ENCODE measurements at regions not wholly inside any gene's neighbourhood (a gene's known extent, or its start where the extent isn't known, plus 50 kb on each side); places are given as distances from the start of the nearest gene placed in this dataset.
"Not testable (repeated sequence)": the region's sequence is repeated elsewhere in the genome, so short reads cannot be mapped to it uniquely, and the experiment has no call there.

GRCh38 chr5:63894690-63895089, 67.6 kb downstream of the HTR1A start:
- DNase-seq (ENCODE audit: low spot score) = no peak

DNA sequence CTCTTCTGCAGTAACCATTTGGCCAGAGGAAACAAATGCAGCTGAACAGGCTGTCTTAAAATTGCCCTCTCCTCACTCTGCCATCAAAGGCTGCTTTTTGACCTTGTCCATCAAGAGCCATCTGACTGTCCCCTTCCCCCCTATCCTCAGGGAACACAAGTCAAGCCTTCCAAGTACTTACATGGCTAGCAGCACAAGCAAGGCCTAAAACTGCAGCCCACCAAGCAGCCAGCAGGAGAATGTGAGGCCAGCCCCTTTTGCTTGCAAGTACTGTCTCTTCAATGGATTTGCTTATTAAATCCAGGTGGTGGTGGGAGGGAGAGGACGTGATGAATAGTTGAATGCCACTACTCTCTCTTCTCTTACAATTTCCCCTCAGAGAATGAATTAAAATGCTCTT, 83.5 kb downstream of the HTR1A start:
- DNase-seq (ENCODE audit: low spot score) = no peak

- DNase-seq (ENCODE audit: low spot score) = no peak
These were observed 84.3 kb downstream of the HTR1A start for GRCh38 chr5:63877961-63878360.

DNA sequence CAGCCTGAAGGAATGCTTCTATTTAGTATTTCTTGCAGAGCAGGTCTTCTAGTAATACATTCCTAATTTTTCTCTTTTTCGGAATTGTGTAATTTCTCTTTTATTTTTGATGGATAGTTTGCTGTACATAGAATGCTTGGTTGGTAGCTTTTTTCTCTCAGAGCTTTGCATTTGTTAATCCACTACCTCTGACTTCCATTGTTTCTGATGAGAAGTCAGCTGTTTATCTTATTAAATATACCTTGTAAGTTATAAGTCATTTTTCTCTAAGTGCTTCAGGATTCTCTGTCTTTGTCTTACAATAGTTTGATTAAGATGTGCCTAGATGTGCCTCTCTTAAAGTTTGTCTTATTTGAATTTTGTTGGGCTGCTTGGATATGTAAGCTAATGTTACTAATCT, 101.9 kb downstream of the HTR1A start:
- no peak for DNase-seq (ENCODE audit: low spot score)

DNA sequence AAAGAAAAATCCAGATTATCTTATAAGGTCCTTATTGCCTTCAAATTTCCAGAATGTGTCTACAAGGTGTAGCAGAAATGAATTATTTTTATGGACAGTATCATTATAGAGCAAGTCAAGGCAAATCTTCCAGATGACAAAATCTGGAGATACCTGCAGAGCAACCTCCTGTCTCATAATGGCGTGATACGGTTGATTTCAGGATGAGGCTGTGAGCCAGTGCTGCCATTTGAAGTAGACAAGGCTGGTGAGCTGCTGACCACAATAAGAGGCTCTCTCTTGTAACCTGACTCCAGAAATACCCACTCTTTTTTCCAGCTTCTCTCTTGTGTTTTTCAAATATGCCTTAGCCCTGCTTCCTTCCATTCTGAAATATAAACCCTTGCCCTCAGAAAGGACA, 108.2 kb downstream of the HTR1A start:
- no peak for DNase-seq (ENCODE audit: low spot score)

DNA sequence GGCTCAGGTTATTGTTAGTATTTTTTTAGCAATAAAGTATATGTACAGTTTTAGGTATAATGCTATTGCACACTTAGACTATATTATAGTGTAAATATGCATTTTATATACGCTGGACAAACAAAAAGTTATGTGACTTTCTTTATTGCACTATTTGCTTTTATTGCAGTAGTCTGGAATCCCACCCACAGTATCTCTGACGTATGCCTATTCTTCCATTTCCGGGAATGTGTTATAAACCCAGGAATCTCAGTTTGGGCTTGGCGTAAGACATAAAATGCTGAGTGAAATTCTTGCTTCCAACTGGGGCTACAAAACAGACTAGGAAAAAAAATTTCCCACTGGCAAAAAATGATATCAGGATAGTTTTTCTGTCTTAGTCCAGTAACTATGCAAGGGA, 119.1 kb downstream of the HTR1A start:
- no peak for DNase-seq (ENCODE audit: low spot score)

- DNase-seq (ENCODE audit: low spot score) = no peak
These were observed 124.8 kb downstream of the HTR1A start for GRCh38 chr5:63837437-63837836.

- DNase-seq (ENCODE audit: low spot score) = no peak
These were observed 130.9 kb downstream of the HTR1A start for GRCh38 chr5:63831381-63831780.

GRCh38 chr5:63825984-63826383, 136.3 kb downstream of the HTR1A start:
- DNase-seq (ENCODE audit: low spot score) = no peak

DNA sequence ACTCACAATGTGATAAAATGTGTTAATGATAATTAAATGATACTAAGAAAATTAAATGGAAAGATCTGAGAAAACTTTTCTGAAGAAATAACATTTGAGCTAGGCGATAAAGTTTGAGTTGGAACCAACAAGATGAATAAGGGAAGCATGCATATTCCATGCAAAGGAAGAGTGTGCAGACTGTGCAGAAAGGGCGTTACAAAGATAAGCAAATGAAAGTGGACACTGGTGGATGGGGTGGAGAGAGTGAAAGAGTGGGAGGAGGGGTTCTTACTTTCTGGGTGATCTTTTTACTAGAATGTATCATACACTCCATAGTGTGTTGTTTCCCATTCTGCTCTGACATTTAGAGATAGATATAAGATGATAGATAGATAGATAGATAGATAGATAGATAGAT, 138.7 kb downstream of the HTR1A start:
- no peak for DNase-seq (ENCODE audit: low spot score)

DNA sequence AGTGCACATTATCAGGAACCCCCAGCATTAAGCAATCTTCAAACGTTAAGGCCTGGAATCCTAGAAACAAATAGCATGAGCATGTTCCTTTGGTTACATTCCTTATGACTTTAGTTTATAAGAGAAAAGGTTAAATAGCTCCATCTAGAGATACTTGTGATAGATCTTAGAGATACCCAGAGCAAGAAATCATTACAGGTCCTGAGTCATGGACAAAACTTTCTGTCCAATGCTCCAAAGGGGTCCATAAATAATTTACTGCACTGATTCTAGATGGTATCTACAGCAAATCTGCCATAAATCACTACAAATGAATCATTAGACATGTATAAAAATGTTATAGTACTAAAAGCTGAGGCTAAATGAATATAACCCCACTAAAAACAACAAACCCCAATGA, 139.6 kb downstream of the HTR1A start:
- DNase-seq (ENCODE audit: low spot score) = no peak

DNA sequence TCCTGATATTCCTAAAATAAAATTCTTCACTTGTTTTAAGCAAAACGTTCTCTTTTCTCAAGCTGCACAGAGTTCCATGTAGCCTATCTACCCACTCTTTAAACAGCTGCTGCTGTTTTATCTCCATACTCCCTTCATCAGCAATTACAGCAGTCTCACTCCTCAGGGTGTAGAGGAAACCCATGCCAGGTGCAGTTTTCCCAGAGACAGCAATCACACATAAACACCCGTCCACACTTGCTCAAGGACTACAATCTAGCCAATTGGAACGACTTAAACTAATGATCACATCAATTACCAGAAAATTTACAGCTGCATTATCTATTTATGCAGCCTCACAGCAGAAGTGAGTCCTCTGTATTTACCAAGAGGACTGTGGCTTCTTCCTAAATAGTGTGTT, 141.7 kb downstream of the HTR1A start:
- no peak for DNase-seq (ENCODE audit: low spot score)

DNA sequence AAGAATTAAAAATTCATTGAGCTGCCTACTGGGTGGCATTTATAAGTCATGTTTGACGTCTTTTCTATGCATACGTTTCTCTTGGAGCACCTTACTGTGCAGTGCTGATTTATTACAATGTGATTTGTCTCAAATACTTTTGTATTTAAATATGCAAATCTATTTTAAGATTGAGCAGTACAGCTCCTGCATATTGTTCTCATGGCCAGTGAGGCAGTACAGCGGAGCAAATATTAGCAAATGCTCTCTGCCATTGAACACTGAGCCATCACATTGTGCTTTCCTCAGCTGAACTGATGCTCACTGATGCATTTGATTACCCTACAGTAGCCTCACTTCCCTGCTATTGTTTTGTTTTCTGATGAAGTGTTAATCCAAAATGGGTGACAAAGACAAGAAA, 149.6 kb downstream of the HTR1A start:
- DNase-seq (ENCODE audit: low spot score) = no peak

DNA sequence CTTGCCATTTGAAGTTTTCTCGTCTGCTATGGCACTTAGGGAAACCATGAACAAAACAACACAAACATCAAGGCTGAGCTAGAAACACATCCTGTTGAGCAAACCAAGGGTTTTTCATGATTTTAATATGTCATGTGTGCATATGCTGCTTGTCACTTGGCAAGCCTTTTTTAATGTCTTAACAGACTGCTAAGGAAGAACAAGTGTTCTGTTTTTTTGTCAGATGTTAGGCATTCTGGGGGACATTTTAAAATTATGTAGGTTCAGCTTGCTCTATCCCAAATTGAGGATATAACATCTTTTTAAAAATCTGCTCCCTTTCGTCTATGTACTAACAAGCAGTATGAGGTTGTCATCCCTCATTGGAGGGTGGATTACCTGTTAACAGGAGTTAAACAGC, 150.3 kb downstream of the HTR1A start:
- no peak for DNase-seq (ENCODE audit: low spot score)

- no peak for DNase-seq (ENCODE audit: low spot score)
These were observed 151.0 kb downstream of the HTR1A start for GRCh38 chr5:63811286-63811685.

DNA sequence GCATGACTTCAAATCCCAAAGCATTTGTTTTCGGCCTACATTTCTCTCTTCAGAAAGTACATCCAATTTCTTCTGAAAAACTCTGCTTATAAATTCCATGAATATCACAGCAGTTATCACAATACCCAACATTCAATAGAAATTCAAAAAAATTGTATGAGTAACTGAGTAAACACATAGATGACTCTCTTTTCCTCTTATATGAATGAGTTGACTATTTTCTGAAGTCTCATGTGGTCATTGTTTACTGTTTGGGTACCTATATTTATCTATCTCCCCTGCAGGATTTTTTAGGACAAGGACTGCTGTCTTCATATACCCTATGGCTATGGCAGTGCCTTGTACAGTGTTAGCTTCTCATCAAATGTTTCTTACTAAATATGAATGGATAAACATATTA, 157.1 kb downstream of the HTR1A start:
- no peak for DNase-seq (ENCODE audit: low spot score)

GRCh38 chr5:63803165-63803564, 159.1 kb downstream of the HTR1A start:
- DNase-seq (ENCODE audit: low spot score) = no peak

DNA sequence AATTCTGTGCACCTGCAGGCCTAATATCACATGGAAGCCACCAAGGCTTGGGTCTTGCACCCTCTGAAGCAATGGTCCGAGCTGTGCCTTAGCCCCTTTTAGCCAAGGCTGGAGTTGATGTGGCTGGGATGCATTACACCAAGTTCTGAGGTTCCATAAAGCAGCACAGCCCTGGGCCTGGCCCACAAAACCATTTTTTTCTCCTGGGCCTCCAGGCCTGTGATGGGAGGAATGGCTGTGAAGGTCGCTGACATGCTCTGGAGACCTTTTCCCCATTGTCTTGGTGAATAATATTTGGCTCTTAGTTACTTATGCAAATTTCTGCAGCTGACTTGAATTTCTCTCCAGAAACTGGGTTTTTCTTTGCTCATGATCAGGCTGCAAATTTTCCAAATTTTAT, 167.3 kb downstream of the HTR1A start:
- no peak for DNase-seq (ENCODE audit: low spot score)

- DNase-seq (ENCODE audit: low spot score) = no peak
These were observed 167.9 kb downstream of the HTR1A start for GRCh38 chr5:63794296-63794695.

DNA sequence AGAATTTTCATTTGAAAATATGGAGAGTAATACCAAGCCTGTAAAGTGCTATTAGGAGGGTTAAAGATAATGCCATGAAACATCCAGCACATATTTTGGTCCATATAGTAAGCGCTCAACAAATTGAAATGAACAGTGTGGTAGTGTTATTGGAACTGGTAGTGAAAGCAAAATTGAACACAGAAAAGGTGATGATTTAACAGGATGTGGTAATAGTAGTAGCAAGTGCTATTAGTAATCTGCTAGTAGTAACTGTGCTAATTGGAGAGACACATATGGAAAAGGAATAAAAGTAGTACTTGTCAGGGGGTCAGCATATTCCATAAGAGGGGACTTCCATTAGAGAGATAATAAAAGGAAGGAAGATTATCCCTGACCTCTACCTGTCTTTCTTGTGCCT, 187.3 kb downstream of the HTR1A start:
- DNase-seq (ENCODE audit: low spot score) = no peak

DNA sequence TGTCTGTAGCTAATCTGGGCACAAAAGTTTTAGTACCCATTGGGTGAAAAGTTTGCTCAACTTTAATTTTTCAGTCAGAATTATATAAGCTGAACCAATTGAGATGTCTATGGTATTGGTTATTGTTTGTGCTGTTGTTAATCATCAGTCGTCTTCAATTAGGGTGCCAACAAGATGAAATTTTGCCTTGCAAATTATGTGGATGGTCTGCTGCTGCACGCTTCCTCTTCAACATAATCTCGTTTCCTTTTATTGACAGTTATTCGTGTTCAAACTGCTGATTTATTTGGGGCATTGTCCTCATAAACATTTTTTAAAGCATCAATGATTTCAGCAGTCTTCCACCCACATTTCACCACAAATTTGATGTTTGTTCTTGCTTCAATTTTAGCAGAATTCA, 194.0 kb downstream of the HTR1A start:
- no peak for DNase-seq (ENCODE audit: low spot score)

- DNase-seq (ENCODE audit: low spot score) = no peak
These were observed 201.3 kb downstream of the HTR1A start for GRCh38 chr5:63760965-63761364.

GRCh38 chr5:63743096-63743798, 219.0 kb downstream of the HTR1A start:
- no peak for DNase-seq (ENCODE audit: low spot score)

- DNase-seq (ENCODE audit: low spot score) = not testable (repeated sequence)
These were observed 229.4 kb downstream of the HTR1A start for GRCh38 chr5:63732880-63733279.

DNA sequence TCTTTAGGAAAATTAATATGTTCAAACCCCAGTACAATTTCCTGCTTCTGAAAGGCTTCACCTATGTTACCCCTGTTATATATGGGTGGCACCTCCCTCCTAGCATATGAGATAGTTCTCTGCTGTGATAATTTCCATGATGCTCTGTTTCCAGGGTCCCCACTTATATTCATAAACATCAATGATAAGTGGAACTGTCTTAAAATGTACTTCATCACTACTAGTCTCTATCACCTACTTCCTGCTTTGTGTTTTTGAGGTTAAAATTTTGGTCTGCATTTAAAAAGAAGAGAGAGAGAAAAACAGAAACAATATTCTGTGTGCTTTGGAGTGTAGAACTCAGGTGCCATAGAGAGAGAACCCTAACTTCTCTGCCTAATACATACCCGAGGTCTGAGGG, 234.7 kb downstream of the HTR1A start:
- DNase-seq (ENCODE audit: low spot score) = no peak
